Trophoblast cell (in vitro differentiated cells and primary cell): ENCODE measurements at regions not wholly inside any gene's neighbourhood (a gene's known extent, or its start where the extent isn't known, plus 50 kb on each side); places are given as distances from the start of the nearest gene placed in this dataset.

Experiments used
- DNase-seq, 2 donors: peaks; one replicate each; pipeline ENCODE4 v3.0.0-alpha.2; 2016
- H2AFZ ChIP-seq: 2 replicates; pipeline ENCODE4 v1.6.1; 2013; ENCODE audit warnings: low read length, moderate library complexity, mild to moderate bottlenecking; ENCODE audit not compliant: insufficient read depth, poor library complexity
- H2AK5ac ChIP-seq: 2 replicates; pipeline ENCODE4 v1.6.1; 2013; ENCODE audit warnings: mild to moderate bottlenecking, low read length
- H2BK120ac ChIP-seq: 2 replicates; pipeline ENCODE4 v1.6.1; 2013; ENCODE audit warnings: low read length, mild to moderate bottlenecking, moderate library complexity; ENCODE audit not compliant: insufficient read depth, poor library complexity
- H2BK12ac ChIP-seq: 2 replicates; pipeline ENCODE4 v1.6.1; 2013; ENCODE audit warnings: mild to moderate bottlenecking, low read length, moderate library complexity
- H2BK5ac ChIP-seq: 2 replicates; pipeline ENCODE4 v1.6.1; 2013; ENCODE audit warnings: low read length, low read depth, moderate library complexity, mild to moderate bottlenecking; ENCODE audit not compliant: poor library complexity
- H3K14ac ChIP-seq: 2 replicates; pipeline ENCODE4 v1.6.1; 2013; ENCODE audit warnings: mild to moderate bottlenecking, low read length
- H3K18ac ChIP-seq: 2 replicates; pipeline ENCODE4 v1.6.1; 2013; ENCODE audit warnings: mild to moderate bottlenecking, low read length
- H3K23ac ChIP-seq: 2 replicates; pipeline ENCODE4 v1.6.1; 2013; ENCODE audit warnings: low read length
- H3K27ac ChIP-seq: 2 replicates; pipeline ENCODE4 v1.5.1; 2013; ENCODE audit warnings: low read depth, mild to moderate bottlenecking, inconsistent platforms, low read length, moderate library complexity
- H3K27me3 ChIP-seq: 2 replicates; pipeline ENCODE4 v1.6.1; 2013; ENCODE audit warnings: inconsistent platforms, mild to moderate bottlenecking, low read length, moderate library complexity; ENCODE audit not compliant: insufficient read depth
- H3K36me3 ChIP-seq, 2 experiments: 1 replicate in 1 of 2; 2 replicates in 1 of 2; pipeline ENCODE4 v1.6.1; 2013; ENCODE audit warnings: low read length in 2 of 2, mild to moderate bottlenecking in 2 of 2, moderate library complexity in 1 of 2; ENCODE audit not compliant: insufficient read depth in 2 of 2, control insufficient read depth in 1 of 2
- H3K4ac ChIP-seq: 2 replicates; pipeline ENCODE4 v1.6.1; 2013; ENCODE audit warnings: low read depth, mild to moderate bottlenecking, low read length, moderate library complexity
- H3K4me1 ChIP-seq, 2 experiments: 1 replicate in 1 of 2; 2 replicates in 1 of 2; pipeline ENCODE4 v1.6.1; 2013; ENCODE audit warnings: low read length in 2 of 2, mild to moderate bottlenecking in 2 of 2, moderate library complexity in 1 of 2; ENCODE audit not compliant: insufficient read depth in 2 of 2, control insufficient read depth in 1 of 2
- H3K4me2 ChIP-seq: 2 replicates; pipeline ENCODE4 v1.6.1; 2013; ENCODE audit warnings: inconsistent platforms, mild to moderate bottlenecking, low read length, moderate library complexity
- H3K4me3 ChIP-seq: 2 replicates; pipeline ENCODE4 v1.5.1; 2013; ENCODE audit warnings: mild to moderate bottlenecking, low read depth, low read length, inconsistent platforms
- H3K79me1 ChIP-seq: one replicate; pipeline ENCODE4 v1.6.1; 2013; ENCODE audit warnings: low read length
- H3K79me2 ChIP-seq: 2 replicates; pipeline ENCODE4 v1.6.1; 2013; ENCODE audit warnings: low read length, mild to moderate bottlenecking; ENCODE audit not compliant: control insufficient read depth, insufficient read depth, poor library complexity
- H3K9ac ChIP-seq: 2 replicates; pipeline ENCODE4 v1.6.1; 2013; ENCODE audit warnings: mild to moderate bottlenecking, low read length
- H3K9me3 ChIP-seq: 2 replicates; pipeline ENCODE4 v1.6.1; 2013; ENCODE audit warnings: low read depth, mild to moderate bottlenecking, control low read depth, inconsistent platforms, low read length; ENCODE audit not compliant: insufficient read depth
- H4K12ac ChIP-seq: 2 replicates; pipeline ENCODE4 v1.6.1; 2013; ENCODE audit warnings: low read depth, mild to moderate bottlenecking, low read length, moderate library complexity
- H4K8ac ChIP-seq: 2 replicates; pipeline ENCODE4 v1.6.1; 2013; ENCODE audit warnings: low read depth, mild to moderate bottlenecking, low read length, moderate library complexity
- H4K91ac ChIP-seq: one replicate; pipeline ENCODE4 v1.6.1; 2013; ENCODE audit warnings: low read depth, mild to moderate bottlenecking, low read length, moderate library complexity
- WGBS: extraction: QIAGEN DNeasy Blood & Tissue Kit; methylation state at CpG from one replicate; pipeline ENCODE4 v1.1.7; 2013; ENCODE audit warnings: missing lambda C conversion rate; ENCODE audit not compliant: insufficient read length, insufficient coverage; ENCODE audit errors: extremely low coverage; 5-methylcytosine and 5-hydroxymethylcytosine counted together

DNA sequence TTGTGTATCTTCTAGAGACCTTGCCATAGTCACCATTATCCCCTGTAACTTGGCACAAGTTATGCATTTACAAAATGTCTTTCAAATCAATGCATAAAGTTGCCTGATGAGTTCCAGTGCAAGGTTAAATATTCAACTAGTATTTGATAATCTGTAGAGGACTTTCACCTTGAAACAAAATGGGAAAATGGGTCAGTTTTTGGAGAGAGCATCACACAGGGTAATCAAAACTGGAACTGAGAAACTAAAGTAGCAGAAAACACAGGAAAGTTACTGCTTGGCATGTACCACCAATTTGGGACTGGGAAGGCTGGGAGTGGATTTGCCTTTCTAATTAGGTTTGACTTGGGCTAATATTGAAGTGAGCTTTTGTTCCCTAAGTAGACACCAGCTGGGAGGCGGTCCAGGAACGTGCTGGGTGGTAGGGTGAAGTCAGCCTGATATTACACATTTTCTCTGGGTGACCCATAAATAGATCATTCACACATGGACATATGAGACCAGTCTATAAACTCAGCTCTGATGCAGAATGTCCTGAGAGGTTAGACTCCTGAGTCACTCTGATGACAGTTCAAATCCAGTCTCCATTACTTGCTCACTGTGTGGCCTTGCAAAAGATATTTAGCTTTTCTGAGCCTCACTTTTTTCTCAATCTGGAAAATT, 152.3 kb downstream of the PCTP start:
- no peak overlapping the region for H4K12ac ChIP-seq
- DNase-seq, result no peak
- no peak overlapping the region for H3K14ac ChIP-seq
- no peak overlapping the region for H2BK120ac ChIP-seq
- no peaks in the 10 kb centered on the region for H3K36me3 ChIP-seq
- H3K9ac ChIP-seq, result no peak overlapping the region
- H3K18ac ChIP-seq, result no peak overlapping the region
- H2AK5ac ChIP-seq, result no peak overlapping the region
- H3K79me2 ChIP-seq, result no peaks in the 10 kb centered on the region
- H3K27ac ChIP-seq, result no peak overlapping the region
- H4K8ac ChIP-seq, result no peak overlapping the region
- no peak overlapping the region for H2BK12ac ChIP-seq
- no peaks in the 10 kb centered on the region for H3K4me1 ChIP-seq
- H3K4ac ChIP-seq, result no peak overlapping the region
- no peak overlapping the region for H3K23ac ChIP-seq
- H2AFZ ChIP-seq, result no peak overlapping the region
- no peak overlapping the region for H4K91ac ChIP-seq
- H2BK5ac ChIP-seq, result no peak overlapping the region
- H3K4me2 ChIP-seq, result no peak overlapping the region
- H3K27me3 ChIP-seq, result no peaks in the 10 kb centered on the region
- no CpG with 5 or more reads among the region's 2 CpGs for WGBS
- H3K79me1 ChIP-seq, result no peaks in the 10 kb centered on the region
- H3K4me3 ChIP-seq, result no peak overlapping the region
- H3K9me3 ChIP-seq, result no peaks in the 10 kb centered on the region

DNA sequence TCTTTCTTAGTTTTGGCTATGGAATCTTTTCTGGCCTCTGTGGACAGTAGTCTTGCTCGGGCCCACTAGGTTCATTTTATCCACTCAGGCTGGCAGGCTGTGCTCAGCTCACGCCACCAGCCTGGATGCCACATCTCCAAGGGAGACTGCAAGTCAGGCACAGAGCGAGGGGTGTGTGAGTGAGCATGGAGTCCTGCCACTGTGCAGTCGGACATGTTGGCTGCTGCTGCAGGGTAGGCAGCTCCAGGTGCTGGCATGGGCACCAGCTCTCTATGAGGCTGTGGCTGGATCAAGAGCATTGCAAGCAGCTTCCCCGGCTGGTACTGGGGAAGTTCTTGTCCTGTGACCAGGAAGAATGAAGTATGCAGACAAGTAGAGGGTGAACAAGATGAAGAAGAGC, 158.9 kb downstream of the PCTP start:
- H3K23ac ChIP-seq, result no peak overlapping the region
- H4K8ac ChIP-seq, result no peak overlapping the region
- H3K4me2 ChIP-seq, result no peak overlapping the region
- H3K27me3 ChIP-seq, result no peaks in the 10 kb centered on the region
- H2AFZ ChIP-seq, result no peak overlapping the region
- H3K79me2 ChIP-seq, result no peaks in the 10 kb centered on the region
- H2BK12ac ChIP-seq, result no peak overlapping the region
- no peak overlapping the region for H3K14ac ChIP-seq
- no peak for DNase-seq
- WGBS, result no CpG with 5 or more reads among the region's 5 CpGs
- no peaks in the 10 kb centered on the region for H3K79me1 ChIP-seq
- no peaks in the 10 kb centered on the region for H3K36me3 ChIP-seq
- H3K18ac ChIP-seq, result no peak overlapping the region
- no peak overlapping the region for H3K9ac ChIP-seq
- H3K4me1 ChIP-seq, result no peaks in the 10 kb centered on the region
- no peak overlapping the region for H2AK5ac ChIP-seq
- H3K9me3 ChIP-seq, result peaks cover 7% of the 10 kb centered on the region
- no peak overlapping the region for H4K91ac ChIP-seq
- no peak overlapping the region for H3K4me3 ChIP-seq
- H2BK5ac ChIP-seq, result no peak overlapping the region
- no peak overlapping the region for H4K12ac ChIP-seq
- H3K4ac ChIP-seq, result no peak overlapping the region
- H3K27ac ChIP-seq, result no peak overlapping the region
- H2BK120ac ChIP-seq, result no peak overlapping the region

DNA sequence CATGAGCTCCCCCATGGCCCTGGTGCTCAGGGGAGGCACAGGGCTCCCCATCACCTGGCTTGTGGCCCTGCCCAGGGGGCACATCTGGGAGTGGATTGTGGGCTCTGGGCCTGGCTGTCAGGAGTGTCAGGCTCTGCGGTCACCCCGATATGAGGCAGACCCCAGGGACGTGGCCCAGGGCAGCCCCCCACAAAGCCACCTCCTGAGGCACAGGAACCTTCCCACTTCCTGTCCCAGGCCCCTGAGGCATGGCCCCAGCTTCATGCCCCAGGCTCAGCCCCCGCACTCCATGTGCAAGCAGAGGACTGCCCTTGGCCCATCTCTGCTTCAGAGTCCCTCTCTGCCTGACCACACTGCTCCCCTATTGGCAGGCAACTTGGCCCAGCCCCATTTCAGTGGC, 160.3 kb downstream of the PCTP start:
- H2AK5ac ChIP-seq, result no peak overlapping the region
- no peak overlapping the region for H3K4me2 ChIP-seq
- no peaks in the 10 kb centered on the region for H3K4me1 ChIP-seq
- H3K14ac ChIP-seq, result no peak overlapping the region
- no peak overlapping the region for H2BK12ac ChIP-seq
- no peak overlapping the region for H3K18ac ChIP-seq
- no CpG with 5 or more reads among the region's 4 CpGs for WGBS
- no peak overlapping the region for H4K12ac ChIP-seq
- no peak overlapping the region for H4K91ac ChIP-seq
- no peaks in the 10 kb centered on the region for H3K36me3 ChIP-seq
- no peak for DNase-seq
- no peaks in the 10 kb centered on the region for H3K79me1 ChIP-seq
- H3K79me2 ChIP-seq, result no peaks in the 10 kb centered on the region
- H2BK5ac ChIP-seq, result no peak overlapping the region
- H4K8ac ChIP-seq, result no peak overlapping the region
- H2AFZ ChIP-seq, result no peak overlapping the region
- no peak overlapping the region for H3K4ac ChIP-seq
- peaks cover 7% of the 10 kb centered on the region for H3K9me3 ChIP-seq
- no peak overlapping the region for H3K4me3 ChIP-seq
- H3K23ac ChIP-seq, result no peak overlapping the region
- H3K9ac ChIP-seq, result no peak overlapping the region
- no peaks in the 10 kb centered on the region for H3K27me3 ChIP-seq
- no peak overlapping the region for H2BK120ac ChIP-seq
- H3K27ac ChIP-seq, result no peak overlapping the region

- Histone ChIP-seq H4K12ac (no peak overlapping the region), H3K23ac (no peak overlapping the region), H3K18ac (no peak overlapping the region), H3K9ac (no peak overlapping the region), H3K27ac (no peak overlapping the region), H2BK5ac (no peak overlapping the region), H3K27me3 (no peaks in the 10 kb centered on the region), H4K8ac (no peak overlapping the region), H3K4me2 (no peak overlapping the region), H4K91ac (no peak overlapping the region), H2BK12ac (no peak overlapping the region), H2BK120ac (no peak overlapping the region), H3K4me1 (no peaks in the 10 kb centered on the region), H3K79me1 (no peaks in the 10 kb centered on the region), H2AFZ (no peak overlapping the region), H3K9me3 (no peaks in the 10 kb centered on the region), H2AK5ac (no peak overlapping the region), H3K79me2 (no peaks in the 10 kb centered on the region), H3K14ac (no peak overlapping the region), H3K4ac (no peak overlapping the region), H3K36me3 (no peaks in the 10 kb centered on the region), H3K4me3 (no peak overlapping the region)
- WGBS, result no CpG with 5 or more reads among the region's 1 CpG
- no peak for DNase-seq
Observed at GRCh38 chr17:55925440-55925839, 174.6 kb downstream of the PCTP start.
